GM12865 (cell line): ENCODE measurements at regions not wholly inside any gene's neighbourhood (a gene's known extent, or its start where the extent isn't known, plus 50 kb on each side); places are given as distances from the start of the nearest gene placed in this dataset.

Experiments
- DNase-seq: peaks from one replicate; pipeline ENCODE4 v3.0.0; 2010; ENCODE audit warnings: low read depth
- H3K4me3 ChIP-seq: 2 replicates; pipeline ENCODE4 v1.5.1; 2011; ENCODE audit warnings: mild to moderate bottlenecking, low read depth, low read length, control low read depth
- CTCF ChIP-seq: IDR thresholded peaks from 2 replicates; pipeline ENCODE4 v1.5.1; 2011; ENCODE audit warnings: low read length, control low read depth, low read depth, inconsistent platforms; ENCODE audit not compliant: insufficient read depth; ENCODE audit errors: missing control alignments

GRCh38 chr2:239786791-239787190, 238.4 kb downstream of the NDUFA10 start:
- TF ChIP-seq CTCF: no peak
- no peak for DNase-seq
- H3K4me3 ChIP-seq: no peak overlapping the region

- no peak for TF ChIP-seq CTCF
- H3K4me3 ChIP-seq: no peak overlapping the region
- DNase-seq: no peak
Measured at GRCh38 chr2:239781454-239781853, 243.7 kb downstream of the NDUFA10 start.

GRCh38 chr2:239780236-239780994, 244.7 kb downstream of the NDUFA10 start:
- H3K4me3 ChIP-seq: no peak overlapping the region
- no peak for TF ChIP-seq CTCF
- no peak for DNase-seq

GRCh38 chr2:239779584-239779983, 245.6 kb downstream of the NDUFA10 start:
- H3K4me3 ChIP-seq: no peak overlapping the region
- TF ChIP-seq CTCF: no peak
- DNase-seq: no peak

GRCh38 chr2:239778861-239779558, 246.1 kb downstream of the NDUFA10 start:
- TF ChIP-seq CTCF: no peak
- DNase-seq: no peak

GRCh38 chr2:239778042-239778851, 246.9 kb downstream of the NDUFA10 start:
- DNase-seq: no peak
- no peak for TF ChIP-seq CTCF
- H3K4me3 ChIP-seq: no peak overlapping the region

More at GRCh38 chr2:239778861-239779558, 246.1 kb downstream of the NDUFA10 start:
- H3K4me3 ChIP-seq: no peak overlapping the region
